Esophagus squamous epithelium (tissue), 4 donors: ENCODE measurements at regions not wholly inside any gene's neighbourhood (a gene's known extent, or its start where the extent isn't known, plus 50 kb on each side); places are given as distances from the start of the nearest gene placed in this dataset.

Experiments
- CTCF ChIP-seq, 6 experiments: fragments of 450-650 bp in 4 of 6; fragments of 200-600 bp in 2 of 6; sonication (generic) in 2 of 6; IDR thresholded peaks; one replicate each; pipeline ENCODE4 v1.5.1; 2016 to 2019; ENCODE audit warnings: antibody characterized with exemption in 6 of 6, mild to moderate bottlenecking in 4 of 6, moderate library complexity in 4 of 6
- POLR2A ChIP-seq, 4 donors: fragments of 450-650 bp; IDR thresholded peaks; one replicate each; pipeline ENCODE4 v1.6.1; 2017; ENCODE audit warnings: antibody characterized with exemption in 4 of 4, mild to moderate bottlenecking in 4 of 4, moderate library complexity in 3 of 4

- TF ChIP-seq CTCF (IDR thresholded peaks at IDR 0.05) (no peak), POLR2A (IDR thresholded peaks at IDR 0.05) (no peak)
Observed at GRCh38 chr4:189445613-189446012, 495.1 kb upstream of the FRG1 start.
